Hepatocyte (in vitro differentiated cells): ENCODE measurements at regions not wholly inside any gene's neighbourhood (a gene's known extent, or its start where the extent isn't known, plus 50 kb on each side); places are given as distances from the start of the nearest gene placed in this dataset.

Source experiments
- DNase-seq: peaks from one replicate; pipeline ENCODE4 v3.0.0-alpha.2; 2016; ENCODE audit warnings: low spot score
- H2AFZ ChIP-seq: fragments of 200-600 bp; sonication (generic); 2 replicates; pipeline ENCODE4 v1.6.0; 2016; ENCODE audit warnings: antibody characterized with exemption, mild to moderate bottlenecking
- H3K27ac ChIP-seq: fragments of 200-600 bp; sonication (generic); 2 replicates; pipeline ENCODE4 v1.5.1; 2016; ENCODE audit warnings: mild to moderate bottlenecking
- H3K27me3 ChIP-seq: fragments of 200-600 bp; sonication (generic); 2 replicates; pipeline ENCODE4 v1.6.1; 2016
- H3K36me3 ChIP-seq: fragments of 200-600 bp; sonication (generic); replicated peaks from 2 replicates; pipeline ENCODE4 v1.5.1; 2016; ENCODE audit warnings: low read depth; ENCODE audit not compliant: insufficient read depth
- H3K4me1 ChIP-seq: fragments of 200-600 bp; sonication (generic); 2 replicates; pipeline ENCODE4 v1.5.1; 2016; ENCODE audit warnings: mild to moderate bottlenecking, moderate library complexity; ENCODE audit not compliant: insufficient read depth
- H3K4me2 ChIP-seq: fragments of 200-600 bp; sonication (generic); 2 replicates; pipeline ENCODE4 v1.6.0; 2016
- H3K4me3 ChIP-seq: fragments of 200-600 bp; sonication (generic); 2 replicates; pipeline ENCODE4 v1.5.1; 2016; ENCODE audit warnings: mild to moderate bottlenecking
- H3K79me2 ChIP-seq: fragments of 200-600 bp; sonication (generic); 2 replicates; pipeline ENCODE4 v1.6.0; 2017; ENCODE audit warnings: mild to moderate bottlenecking
- H3K9me2 ChIP-seq: fragments of 200-600 bp; sonication (generic); replicated peaks from 2 replicates; pipeline ENCODE4 v1.6.0; 2017; ENCODE audit warnings: mild to moderate bottlenecking; ENCODE audit not compliant: insufficient read depth
- H3K9me3 ChIP-seq: fragments of 200-600 bp; sonication (generic); 2 replicates; pipeline ENCODE4 v1.5.1; 2016; ENCODE audit warnings: low read depth, mild to moderate bottlenecking
- H4K20me1 ChIP-seq: fragments of 200-600 bp; sonication (generic); 2 replicates; pipeline ENCODE4 v1.6.0; 2016; ENCODE audit warnings: mild to moderate bottlenecking; ENCODE audit not compliant: insufficient read depth, poor library complexity, severe bottlenecking
- EZH2 ChIP-seq: fragments of 200-600 bp; sonication (generic); IDR thresholded peaks from 2 replicates; pipeline ENCODE4 v1.6.1; 2016; ENCODE audit warnings: antibody characterized with exemption, mild to moderate bottlenecking, borderline replicate concordance
- EZH2phosphoT487 ChIP-seq: fragments of 200-600 bp; sonication (generic); IDR thresholded peaks from one replicate; pipeline ENCODE4 v1.6.1; 2018; ENCODE audit warnings: antibody characterized with exemption, mild to moderate bottlenecking, low read depth, moderate library complexity; ENCODE audit not compliant: unreplicated experiment, severe bottlenecking
- WGBS: methylation state at CpG from one replicate; pipeline ENCODE4 v1.1.6; 2016; ENCODE audit warnings: low lambda C conversion rate; ENCODE audit errors: missing lambda C conversion rate; 5-methylcytosine and 5-hydroxymethylcytosine counted together
- TF ChIP-seq, protein P1 (sequence below): fragments of 200-600 bp; sonication (generic); IDR thresholded peaks from 2 replicates; pipeline ENCODE4 v1.5.1; 2016; ENCODE audit warnings: antibody characterized with exemption, mild to moderate bottlenecking; ENCODE audit not compliant: poor library complexity

DNA sequence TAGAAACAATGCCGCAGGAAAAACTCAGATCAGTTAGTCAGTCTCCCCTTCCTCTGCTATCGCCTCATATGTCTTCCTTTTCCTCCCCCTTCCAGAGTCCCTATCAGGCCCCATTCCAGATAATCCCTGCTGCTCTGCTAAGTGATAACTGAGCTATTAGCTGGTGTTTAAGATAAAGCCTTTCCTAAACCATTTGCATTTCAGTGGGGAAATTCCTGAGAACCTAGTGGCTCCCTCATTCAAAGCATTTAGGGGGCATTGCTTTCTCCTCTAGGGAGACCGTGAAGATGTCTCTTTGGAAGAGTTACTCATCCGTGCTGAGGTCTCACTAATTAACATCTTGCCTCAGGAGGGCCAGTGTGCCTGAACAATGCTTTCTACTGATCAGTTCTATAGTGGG, 401.6 kb downstream of the NPIPA7 start:
- H3K4me1 ChIP-seq, result no peaks in the 10 kb centered on the region

DNA sequence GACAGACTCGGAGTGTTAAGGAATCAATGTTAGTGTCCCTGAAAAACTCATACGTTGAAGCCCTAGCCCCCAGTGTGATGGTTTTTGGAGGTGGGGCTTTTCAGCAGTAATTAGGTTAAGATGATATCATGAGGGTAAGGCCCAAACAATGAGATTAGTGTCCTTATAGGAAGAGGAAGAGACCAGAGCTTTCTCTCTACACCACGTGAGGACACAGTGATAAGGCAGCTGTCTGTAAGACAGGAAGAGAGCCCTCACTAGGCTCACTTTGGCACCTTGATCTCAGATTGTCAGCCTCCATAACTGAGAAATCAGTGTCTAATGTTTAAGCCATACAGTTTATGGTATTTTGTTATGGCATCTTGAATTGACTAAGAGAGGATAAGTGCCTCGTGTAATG, 403.2 kb downstream of the NPIPA7 start:
- Histone ChIP-seq H3K9me2 (no peaks in the 10 kb centered on the region), H3K4me3 (no peak overlapping the region), H3K4me1 (no peaks in the 10 kb centered on the region), H2AFZ (no peak overlapping the region), H3K36me3 (no peaks in the 10 kb centered on the region), H3K79me2 (no peaks in the 10 kb centered on the region), H4K20me1 (no peaks in the 10 kb centered on the region), H3K4me2 (no peak overlapping the region), H3K9me3 (no peaks in the 10 kb centered on the region), H3K27ac (no peak overlapping the region), H3K27me3 (no peaks in the 10 kb centered on the region)
- TF ChIP-seq EZH2phosphoT487 (no peak), EZH2 (no peak)
- TF ChIP-seq, protein P1, sequence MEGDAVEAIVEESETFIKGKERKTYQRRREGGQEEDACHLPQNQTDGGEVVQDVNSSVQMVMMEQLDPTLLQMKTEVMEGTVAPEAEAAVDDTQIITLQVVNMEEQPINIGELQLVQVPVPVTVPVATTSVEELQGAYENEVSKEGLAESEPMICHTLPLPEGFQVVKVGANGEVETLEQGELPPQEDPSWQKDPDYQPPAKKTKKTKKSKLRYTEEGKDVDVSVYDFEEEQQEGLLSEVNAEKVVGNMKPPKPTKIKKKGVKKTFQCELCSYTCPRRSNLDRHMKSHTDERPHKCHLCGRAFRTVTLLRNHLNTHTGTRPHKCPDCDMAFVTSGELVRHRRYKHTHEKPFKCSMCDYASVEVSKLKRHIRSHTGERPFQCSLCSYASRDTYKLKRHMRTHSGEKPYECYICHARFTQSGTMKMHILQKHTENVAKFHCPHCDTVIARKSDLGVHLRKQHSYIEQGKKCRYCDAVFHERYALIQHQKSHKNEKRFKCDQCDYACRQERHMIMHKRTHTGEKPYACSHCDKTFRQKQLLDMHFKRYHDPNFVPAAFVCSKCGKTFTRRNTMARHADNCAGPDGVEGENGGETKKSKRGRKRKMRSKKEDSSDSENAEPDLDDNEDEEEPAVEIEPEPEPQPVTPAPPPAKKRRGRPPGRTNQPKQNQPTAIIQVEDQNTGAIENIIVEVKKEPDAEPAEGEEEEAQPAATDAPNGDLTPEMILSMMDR, result no peak
- WGBS, result 63% methylated on average over 4 of the region's 4 CpGs
- DNase-seq, result no peak

More for the DNA sequence above, 401.6 kb downstream of the NPIPA7 start:
- Histone ChIP-seq H2AFZ (no peak overlapping the region), H3K9me2 (no peaks in the 10 kb centered on the region), H3K9me3 (no peaks in the 10 kb centered on the region), H3K4me2 (no peak overlapping the region), H3K27me3 (no peaks in the 10 kb centered on the region), H4K20me1 (no peaks in the 10 kb centered on the region), H3K4me3 (no peak overlapping the region), H3K36me3 (no peaks in the 10 kb centered on the region), H3K27ac (no peak overlapping the region), H3K79me2 (no peaks in the 10 kb centered on the region)
- TF ChIP-seq EZH2phosphoT487 (no peak), EZH2 (no peak)
- TF ChIP-seq, protein P1, result no peak
- no peak for DNase-seq
- 13% methylated on average over 4 of the region's 4 CpGs for whole genome bisulfite sequencing

DNA sequence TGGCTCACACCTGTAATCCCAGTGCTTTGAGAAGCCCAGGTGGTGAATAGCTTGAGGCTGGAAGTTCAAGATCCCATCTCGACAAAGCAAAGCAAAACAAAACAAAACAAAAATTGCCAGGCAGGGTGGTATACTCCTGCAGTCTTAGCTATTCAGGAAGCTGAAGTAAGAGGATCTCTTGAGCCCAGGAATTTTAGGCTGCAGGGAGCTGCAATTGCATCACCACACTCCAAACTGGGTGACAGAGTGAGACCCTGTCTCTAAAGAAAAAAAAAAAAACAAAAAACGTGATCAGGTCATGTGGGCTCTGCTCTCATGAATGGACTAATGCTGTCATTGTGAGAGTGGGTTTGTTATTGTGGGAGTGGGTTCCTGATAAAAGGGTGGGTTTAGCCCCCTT, 409.1 kb downstream of the NPIPA7 start:
- no peaks in the 10 kb centered on the region for H4K20me1 ChIP-seq
- H3K27ac ChIP-seq, result no peak overlapping the region
- no peaks in the 10 kb centered on the region for H3K36me3 ChIP-seq
- H3K4me3 ChIP-seq, result no peak overlapping the region
- no peak overlapping the region for H2AFZ ChIP-seq
- TF ChIP-seq, protein P1, result no peak
- TF ChIP-seq EZH2, result no peak
- TF ChIP-seq EZH2phosphoT487, result no peak
- H3K4me2 ChIP-seq, result no peak overlapping the region
- DNase-seq, result no peak
- H3K27me3 ChIP-seq, result no peaks in the 10 kb centered on the region
- no peaks in the 10 kb centered on the region for H3K9me2 ChIP-seq
- no peaks in the 10 kb centered on the region for H3K9me3 ChIP-seq
- 69% methylated on average over 2 of the region's 2 CpGs for WGBS
- H3K4me1 ChIP-seq, result no peaks in the 10 kb centered on the region
- H3K79me2 ChIP-seq, result no peaks in the 10 kb centered on the region

DNA sequence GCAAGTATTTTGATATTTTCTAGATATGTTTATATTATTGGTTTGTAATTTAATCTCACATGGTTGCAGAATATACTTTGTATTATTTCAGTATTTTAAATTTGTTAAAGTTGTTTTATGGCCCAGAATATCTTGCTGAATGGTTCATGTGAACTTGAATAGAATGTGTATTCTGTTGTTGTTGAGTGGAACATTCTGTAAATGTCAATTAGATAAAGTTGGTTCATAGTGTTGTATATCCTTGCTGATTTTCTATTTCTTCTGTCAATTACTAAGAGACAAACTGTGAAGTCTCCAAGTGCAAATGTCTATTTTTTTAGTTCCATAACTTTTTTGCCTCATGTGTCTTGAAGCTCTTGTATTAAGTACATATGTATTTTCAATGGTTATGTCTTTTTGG, 411.7 kb downstream of the NPIPA7 start:
- H3K36me3 ChIP-seq, result no peaks in the 10 kb centered on the region
- no peak for TF ChIP-seq EZH2phosphoT487
- no peak for TF ChIP-seq EZH2
- TF ChIP-seq, protein P1, result no peak

More for the DNA sequence above, 411.7 kb downstream of the NPIPA7 start:
- Histone ChIP-seq H3K27me3 (no peaks in the 10 kb centered on the region), H3K9me3 (no peaks in the 10 kb centered on the region), H3K27ac (no peak overlapping the region), H3K79me2 (no peaks in the 10 kb centered on the region), H2AFZ (no peak overlapping the region), H3K4me2 (no peak overlapping the region), H3K9me2 (no peaks in the 10 kb centered on the region), H3K4me1 (no peaks in the 10 kb centered on the region), H4K20me1 (no peaks in the 10 kb centered on the region), H3K4me3 (no peak overlapping the region)
- DNase-seq, result no peak
